Psoas muscle (tissue), 7 donors: ENCODE measurements at regions not wholly inside any gene's neighbourhood (a gene's known extent, or its start where the extent isn't known, plus 50 kb on each side); places are given as distances from the start of the nearest gene placed in this dataset.

Source experiments
- ATAC-seq, 4 donors: fragments of 200-7000 bp; cut with Tn5 transposase; one replicate each; pipeline ENCODE4 v1.9.1; 2020; ENCODE audit warnings: moderate library complexity in 3 of 4, mild to moderate bottlenecking in 2 of 4
- DNase-seq, 2 donors: peaks; one replicate each; pipeline ENCODE4 v3.0.0-alpha.2; 2020
- H3K27ac ChIP-seq: fragments of 200-600 bp; one replicate; pipeline ENCODE4 v1.8.0; 2022
- H3K27me3 ChIP-seq, 3 donors: fragments of 200-600 bp in 1 of 3; one replicate each; pipeline versions ENCODE4 v1.6.1 to v1.8.0; 2013 to 2022; ENCODE audit warnings: low read length in 2 of 3, mild to moderate bottlenecking in 2 of 3, moderate library complexity in 1 of 3; ENCODE audit not compliant: insufficient read depth in 3 of 3
- H3K36me3 ChIP-seq, 2 donors: fragments of 200-600 bp in 1 of 2; one replicate each; pipeline versions ENCODE4 v1.6.1 to v1.8.0; 2013 to 2022; ENCODE audit warnings: low read depth in 1 of 2, mild to moderate bottlenecking in 1 of 2, moderate library complexity in 1 of 2; ENCODE audit not compliant: insufficient read depth in 1 of 2
- H3K4me1 ChIP-seq: fragments of 200-600 bp; one replicate; pipeline ENCODE4 v1.8.0; 2022
- H3K4me3 ChIP-seq: fragments of 200-600 bp; one replicate; pipeline ENCODE4 v1.8.0; 2022; ENCODE audit warnings: mild to moderate bottlenecking
- H3K9me3 ChIP-seq: fragments of 200-600 bp; one replicate; pipeline ENCODE4 v1.8.0; 2022
- WGBS, 3 donors: extraction: QIAGEN DNeasy Blood & Tissue Kit; methylation state at CpG; one replicate each; pipeline versions ENCODE4 v1.1.6 to v1.1.7; 2013; 5-methylcytosine and 5-hydroxymethylcytosine counted together
- intact Hi-C, 2 donors: fragments of 100-400 bp; cut with DNase I; formaldehyde crosslinking; loops; one replicate each; pipeline versions ENCODE4 v1.11.0 to v1.14.2; 2022
- TF ChIP-seq, protein P1 (sequence below): fragments of 200-600 bp; IDR thresholded peaks from one replicate; pipeline ENCODE4 v1.8.0; 2022; ENCODE audit warnings: antibody characterized with exemption
- donor health status: healthy with polysubstance abuse.
- donor health status: DM: no; HTN: no; CAD: no; lungs with moderate emphysema.
- donor health status: Bipolar disorder and iron deficiency.
- donor health status: healthy.
- donor health status: DM: yes; HTN: yes; CAD: no.
- donor health status: DM: no; HTN: no; CAD: no.
- donor health status: DM: yes; HTN: yes; CAD: no.

DNA sequence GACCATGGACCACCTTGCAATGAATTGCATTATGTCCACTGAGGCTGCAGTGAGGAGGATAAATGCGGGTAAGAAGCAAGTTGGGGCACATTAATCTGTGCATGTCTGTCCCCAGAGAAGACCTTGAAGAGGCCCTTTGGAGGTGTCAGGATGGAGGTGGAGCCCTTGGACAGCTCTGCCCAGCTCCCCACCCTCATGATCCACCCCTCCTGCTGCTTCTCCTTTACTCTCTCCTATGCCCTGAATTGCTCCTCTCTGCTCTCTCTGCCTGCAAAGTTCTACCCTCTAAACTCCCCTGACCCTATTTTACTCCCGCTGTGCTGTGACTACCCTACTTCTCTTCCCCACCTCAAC is 292.4 kb upstream of the USP24 start:
- ATAC-seq: no peak
- H3K9me3 ChIP-seq: no peaks in the 10 kb centered on the region
- no peak for DNase-seq
- H3K36me3 ChIP-seq: no peaks in the 10 kb centered on the region
- intact Hi-C loops: no loop called here
- WGBS, 3 donors: 91 to 96% (median 94%) methylated on average over 2 of the region's 2 CpGs
- no peak overlapping the region for H3K4me3 ChIP-seq
- TF ChIP-seq, protein P1, sequence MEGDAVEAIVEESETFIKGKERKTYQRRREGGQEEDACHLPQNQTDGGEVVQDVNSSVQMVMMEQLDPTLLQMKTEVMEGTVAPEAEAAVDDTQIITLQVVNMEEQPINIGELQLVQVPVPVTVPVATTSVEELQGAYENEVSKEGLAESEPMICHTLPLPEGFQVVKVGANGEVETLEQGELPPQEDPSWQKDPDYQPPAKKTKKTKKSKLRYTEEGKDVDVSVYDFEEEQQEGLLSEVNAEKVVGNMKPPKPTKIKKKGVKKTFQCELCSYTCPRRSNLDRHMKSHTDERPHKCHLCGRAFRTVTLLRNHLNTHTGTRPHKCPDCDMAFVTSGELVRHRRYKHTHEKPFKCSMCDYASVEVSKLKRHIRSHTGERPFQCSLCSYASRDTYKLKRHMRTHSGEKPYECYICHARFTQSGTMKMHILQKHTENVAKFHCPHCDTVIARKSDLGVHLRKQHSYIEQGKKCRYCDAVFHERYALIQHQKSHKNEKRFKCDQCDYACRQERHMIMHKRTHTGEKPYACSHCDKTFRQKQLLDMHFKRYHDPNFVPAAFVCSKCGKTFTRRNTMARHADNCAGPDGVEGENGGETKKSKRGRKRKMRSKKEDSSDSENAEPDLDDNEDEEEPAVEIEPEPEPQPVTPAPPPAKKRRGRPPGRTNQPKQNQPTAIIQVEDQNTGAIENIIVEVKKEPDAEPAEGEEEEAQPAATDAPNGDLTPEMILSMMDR: no peak
- no peaks in the 10 kb centered on the region for H3K4me1 ChIP-seq
- H3K27ac ChIP-seq: no peak overlapping the region
- peaks cover 0 to 6% (median 0%) of the 10 kb centered on the region in 3 donors for H3K27me3 ChIP-seq

- WGBS, 3 donors: 83 to 85% (median 83%) methylated on average over 6 of the region's 6 CpGs
- DNase-seq (no peak), ATAC-seq (no peak)
- no peaks in the 10 kb centered on the region for H3K9me3 ChIP-seq
- peaks cover 0 to 6% (median 0%) of the 10 kb centered on the region in 3 donors for H3K27me3 ChIP-seq
- H3K4me3 ChIP-seq: no peak overlapping the region
- H3K36me3 ChIP-seq: no peaks in the 10 kb centered on the region
- intact Hi-C loops: no loop called here
- H3K27ac ChIP-seq: no peak overlapping the region
- TF ChIP-seq, protein P1: no peak
- no peaks in the 10 kb centered on the region for H3K4me1 ChIP-seq
Observed at GRCh38 chr1:55506740-55507577, 291.8 kb upstream of the USP24 start.

DNA sequence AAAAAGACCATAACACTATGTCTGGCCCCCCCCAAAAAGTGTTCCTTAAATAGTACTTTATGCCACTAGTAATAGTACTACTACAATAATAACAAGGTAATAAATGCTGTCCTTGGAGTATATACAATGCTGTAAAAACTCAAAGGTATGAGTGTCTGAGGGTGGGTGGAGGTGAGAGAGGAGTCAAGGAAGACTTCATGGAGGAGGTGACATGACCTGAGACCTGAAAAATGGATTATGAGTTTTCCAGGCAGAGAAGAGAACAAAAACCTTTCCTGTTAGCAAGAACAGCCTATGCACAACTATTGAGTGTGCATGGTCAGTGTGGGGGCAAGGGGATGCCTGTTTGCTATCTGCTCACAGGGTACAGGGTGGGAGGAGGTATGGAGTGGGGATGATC is 290.2 kb upstream of the USP24 start:
- Histone ChIP-seq H3K27ac (no peak overlapping the region), H3K4me1 (no peaks in the 10 kb centered on the region), H3K27me3 (peaks cover 0 to 6% (median 0%) of the 10 kb centered on the region in 3 donors), H3K36me3 (no peaks in the 10 kb centered on the region), H3K9me3 (no peaks in the 10 kb centered on the region), H3K4me3 (no peak overlapping the region)
- intact Hi-C loops: no loop called here
- DNase-seq: no peak
- ATAC-seq: no peak
- TF ChIP-seq, protein P1: no peak

DNA sequence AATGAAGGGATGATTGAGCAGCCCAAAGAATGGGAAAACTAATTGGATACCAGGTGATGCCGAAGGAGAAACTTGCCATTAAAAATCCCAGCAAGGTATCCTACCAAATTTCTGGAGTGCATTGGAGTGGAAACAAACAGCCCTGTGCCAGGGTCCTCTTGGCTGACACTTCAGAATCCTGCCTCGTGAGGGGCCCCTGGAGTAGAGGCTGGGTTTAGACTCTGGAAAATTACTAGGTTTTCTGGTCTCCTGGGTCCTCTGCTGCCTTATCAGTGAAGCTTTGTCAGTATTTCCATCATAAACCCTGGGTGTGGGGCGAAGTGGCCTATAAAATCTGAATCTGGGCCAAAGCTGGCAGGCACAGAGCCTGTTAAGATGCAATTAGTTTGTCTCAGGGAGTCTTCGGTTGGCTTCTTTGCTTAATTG is 289.2 kb upstream of the USP24 start:
- no peaks in the 10 kb centered on the region for H3K36me3 ChIP-seq
- DNase-seq (no peak), ATAC-seq (no peak)
- H3K9me3 ChIP-seq: no peaks in the 10 kb centered on the region
- peaks cover 0 to 6% (median 0%) of the 10 kb centered on the region in 3 donors for H3K27me3 ChIP-seq
- TF ChIP-seq, protein P1: no peak
- no peak overlapping the region for H3K27ac ChIP-seq
- intact Hi-C loops: no loop called here
- H3K4me3 ChIP-seq: no peak overlapping the region
- WGBS, 3 donors: 65 to 75% (median 73%) methylated on average over 4 of the region's 4 CpGs
- H3K4me1 ChIP-seq: no peaks in the 10 kb centered on the region
